Stomach (tissue), 8 donors: ENCODE measurements at regions not wholly inside any gene's neighbourhood (a gene's known extent, or its start where the extent isn't known, plus 50 kb on each side); places are given as distances from the start of the nearest gene placed in this dataset.

Source experiments
- DNase-seq, 2 donors: peaks; one replicate each; pipeline versions ENCODE4 v3.0.0 to v3.0.0-alpha.2; 2013 to 2019
- H3K27ac ChIP-seq, 5 donors: fragments of 200-600 bp in 4 of 5; sonication (generic) in 4 of 5; one replicate each; pipeline ENCODE4 v1.5.1; 2013 to 2019; ENCODE audit warnings: mild to moderate bottlenecking in 1 of 5, moderate library complexity in 1 of 5
- H3K27me3 ChIP-seq, 3 donors: fragments of 200-600 bp; sonication (generic); one replicate each; pipeline ENCODE4 v1.5.1; 2017 to 2019; ENCODE audit warnings: mixed run types in 1 of 3
- H3K36me3 ChIP-seq, 4 donors: fragments of 200-600 bp; sonication (generic); 1 replicate in 3 of 4; 2 replicates in 1 of 4; pipeline ENCODE4 v1.5.1; 2016 to 2019
- H3K4me1 ChIP-seq, 4 donors: fragments of 200-600 bp; sonication (generic); one replicate each; pipeline ENCODE4 v1.5.1; 2016 to 2019
- H3K4me3 ChIP-seq, 4 donors: fragments of 200-600 bp; sonication (generic) in 3 of 4; one replicate each; pipeline ENCODE4 v1.5.1; 2016 to 2019; ENCODE audit warnings: mild to moderate bottlenecking in 1 of 4
- H3K9me3 ChIP-seq, 4 donors: fragments of 200-600 bp; sonication (generic); one replicate each; pipeline ENCODE4 v1.5.1; 2016 to 2019
- EP300 ChIP-seq: sonication (generic); formaldehyde crosslinking; IDR thresholded peaks from one replicate; pipeline ENCODE4 v1.6.1; 2017; ENCODE audit warnings: antibody characterized with exemption
- POLR2A ChIP-seq, 4 donors: fragments of 450-650 bp; IDR thresholded peaks; one replicate each; pipeline ENCODE4 v1.6.1; 2016; ENCODE audit warnings: antibody characterized with exemption in 4 of 4, control low read depth in 2 of 4, mild to moderate bottlenecking in 1 of 4, moderate library complexity in 1 of 4
- POLR2AphosphoS5 ChIP-seq, 3 donors: sonication (generic); formaldehyde crosslinking; IDR thresholded peaks; one replicate each; pipeline ENCODE4 v1.6.1; 2016; ENCODE audit warnings: antibody characterized with exemption in 3 of 3
- WGBS, 5 donors: extraction: QIAGEN DNeasy Blood & Tissue Kit in 3 of 5; methylation state at CpG; one replicate each; pipeline versions ENCODE4 v1.1.5 to v1.1.7; 2013 to 2018; 5-methylcytosine and 5-hydroxymethylcytosine counted together
- intact Hi-C: fragments of 100-400 bp; cut with DNase I; formaldehyde crosslinking; loops from one replicate; pipeline ENCODE4 v1.15.1; 2023; ENCODE audit warnings: low total_unique reads
- TF ChIP-seq, protein P1 (sequence below), 7 experiments: fragments of 450-650 bp in 4 of 7; fragments of 200-600 bp in 3 of 7; sonication (generic) in 3 of 7; IDR thresholded peaks; one replicate each; pipeline ENCODE4 v1.5.1; 2016 to 2019; ENCODE audit warnings: antibody characterized with exemption in 7 of 7, control low read depth in 2 of 7, mild to moderate bottlenecking in 1 of 7
- donor health status: healthy with polysubstance abuse.
- donor health status: Bipolar disorder and iron deficiency.
- donor health status: healthy.

DNA sequence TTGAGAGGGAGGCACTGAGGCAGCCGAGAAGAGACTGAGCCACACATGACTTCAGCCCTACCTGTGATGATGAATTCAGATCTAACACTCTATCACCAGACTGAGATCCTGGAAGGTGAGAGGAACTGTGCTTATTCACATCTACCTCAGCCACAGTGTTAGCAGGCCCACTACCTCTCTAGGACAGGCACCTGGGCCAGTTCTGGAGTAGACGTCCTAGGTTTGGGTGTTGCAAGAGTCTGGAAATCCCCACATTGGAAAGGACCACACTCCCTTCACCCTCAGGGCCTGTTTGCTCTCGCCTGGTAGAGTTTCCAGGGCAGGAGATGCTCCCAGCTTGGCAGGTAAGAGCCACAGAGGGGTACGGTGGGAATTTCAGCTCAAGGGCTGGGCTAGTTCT lies 113.8 kb upstream of the CCL21 start:
- Histone ChIP-seq H3K4me3 (no peak overlapping the region), H3K36me3 (no peaks in the 10 kb centered on the region), H3K4me1 (no peaks in the 10 kb centered on the region), H3K27me3 (peaks cover 0 to 5% (median 4%) of the 10 kb centered on the region in 3 donors), H3K9me3 (peaks cover 0 to 6% (median 4%) of the 10 kb centered on the region in 4 donors), H3K27ac (no peak overlapping the region)
- 44 to 100% (median 69%) methylated on average over 1 to 4 of the region's 4 CpGs for WGBS, 5 donors
- no peak for DNase-seq
- intact Hi-C loops, result no loop called here
- TF ChIP-seq, protein P1, sequence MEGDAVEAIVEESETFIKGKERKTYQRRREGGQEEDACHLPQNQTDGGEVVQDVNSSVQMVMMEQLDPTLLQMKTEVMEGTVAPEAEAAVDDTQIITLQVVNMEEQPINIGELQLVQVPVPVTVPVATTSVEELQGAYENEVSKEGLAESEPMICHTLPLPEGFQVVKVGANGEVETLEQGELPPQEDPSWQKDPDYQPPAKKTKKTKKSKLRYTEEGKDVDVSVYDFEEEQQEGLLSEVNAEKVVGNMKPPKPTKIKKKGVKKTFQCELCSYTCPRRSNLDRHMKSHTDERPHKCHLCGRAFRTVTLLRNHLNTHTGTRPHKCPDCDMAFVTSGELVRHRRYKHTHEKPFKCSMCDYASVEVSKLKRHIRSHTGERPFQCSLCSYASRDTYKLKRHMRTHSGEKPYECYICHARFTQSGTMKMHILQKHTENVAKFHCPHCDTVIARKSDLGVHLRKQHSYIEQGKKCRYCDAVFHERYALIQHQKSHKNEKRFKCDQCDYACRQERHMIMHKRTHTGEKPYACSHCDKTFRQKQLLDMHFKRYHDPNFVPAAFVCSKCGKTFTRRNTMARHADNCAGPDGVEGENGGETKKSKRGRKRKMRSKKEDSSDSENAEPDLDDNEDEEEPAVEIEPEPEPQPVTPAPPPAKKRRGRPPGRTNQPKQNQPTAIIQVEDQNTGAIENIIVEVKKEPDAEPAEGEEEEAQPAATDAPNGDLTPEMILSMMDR (IDR thresholded peaks at IDR 0.05), result no peak
- TF ChIP-seq EP300 (no peak), POLR2AphosphoS5 (IDR thresholded peaks at IDR 0.05) (no peak), POLR2A (IDR thresholded peaks at IDR 0.05) (no peak)

DNA sequence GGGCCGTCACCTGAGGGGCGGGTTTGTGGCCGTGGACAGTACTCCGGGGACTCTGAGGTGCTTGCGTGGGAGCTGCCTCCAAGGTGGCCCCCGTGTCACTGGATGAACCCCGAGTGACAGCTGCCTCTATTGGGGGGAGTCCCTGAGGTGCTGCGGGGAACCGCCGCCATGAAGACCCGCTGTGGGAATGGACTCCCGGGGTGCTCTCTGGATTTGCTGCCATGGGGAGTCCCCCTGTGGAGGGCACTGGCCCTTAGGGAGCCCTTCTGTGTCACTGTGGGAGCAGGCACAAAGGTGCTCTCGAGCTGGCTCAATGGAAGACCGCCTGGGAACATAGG lies 100.2 kb upstream of the CCL21 start:
- Histone ChIP-seq H3K36me3 (no peaks in the 10 kb centered on the region), H3K27me3 (peaks cover 0 to 49% (median 28%) of the 10 kb centered on the region in 3 donors), H3K27ac (no peak overlapping the region), H3K4me1 (peaks cover 0 to 10% (median 4%) of the 10 kb centered on the region in 4 donors), H3K9me3 (peaks cover 0 to 13% (median 11%) of the 10 kb centered on the region in 4 donors), H3K4me3 (peak overlapping the region; percentile 18 to 35 (median 21))
- 61 to 80% (median 69%) methylated on average over 4 to 14 of the region's 14 CpGs for WGBS, 5 donors
- TF ChIP-seq POLR2AphosphoS5 (IDR thresholded peaks at IDR 0.05), result no peak
- TF ChIP-seq POLR2A (IDR thresholded peaks at IDR 0.05), result no peak
- TF ChIP-seq, protein P1 (IDR thresholded peaks at IDR 0.05), result no peak
- TF ChIP-seq EP300, result no peak
- no peak for DNase-seq
- intact Hi-C loops, result no loop called here

DNA sequence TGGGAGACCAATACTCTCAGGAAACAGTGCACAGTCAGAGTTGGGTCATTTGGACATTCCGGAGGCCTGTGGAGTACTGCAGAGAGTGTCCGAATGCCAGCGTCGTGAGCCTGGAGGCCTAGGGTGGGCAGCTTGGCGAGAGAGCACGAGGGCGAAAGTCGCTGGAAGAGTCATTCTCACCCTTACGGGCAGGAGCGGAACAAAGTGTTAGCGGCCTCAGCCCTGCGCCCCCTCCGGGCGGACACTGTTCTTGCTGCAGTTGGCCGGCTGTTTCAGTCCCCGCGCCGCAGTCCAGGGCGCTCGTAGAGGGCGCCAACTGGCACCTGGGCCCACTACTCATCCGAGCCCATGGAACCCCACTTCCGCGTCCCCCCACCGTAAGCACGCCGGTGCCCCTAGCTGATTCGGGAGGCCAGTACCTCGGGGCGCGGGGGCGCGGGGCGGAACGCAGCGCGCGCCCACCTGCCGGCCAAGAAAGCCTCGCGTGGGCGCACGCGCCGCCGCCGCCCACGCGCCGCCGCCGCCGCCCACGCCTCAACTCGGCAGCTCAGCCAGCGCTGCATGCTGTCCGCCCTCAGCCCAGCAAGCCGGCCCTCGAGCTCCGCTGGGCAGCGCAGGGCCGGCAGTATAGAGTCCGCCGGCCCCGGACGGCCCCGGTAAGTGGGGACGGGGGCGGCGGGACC lies 99.7 kb upstream of the CCL21 start:
- WGBS, 5 donors, result 3 to 13% (median 4%) methylated on average over 28 to 70 of the region's 70 CpGs
- H3K36me3 ChIP-seq, result no peaks in the 10 kb centered on the region
- H3K27me3 ChIP-seq, result peaks cover 0 to 46% (median 28%) of the 10 kb centered on the region in 3 donors
- TF ChIP-seq POLR2A (IDR thresholded peaks at IDR 0.05) (no peak), POLR2AphosphoS5 (IDR thresholded peaks at IDR 0.05) (no peak), EP300 (no peak)
- TF ChIP-seq, protein P1 (IDR thresholded peaks at IDR 0.05), result no peak
- DNase-seq, result peak in 1 of 2 donors; percentile 61
- peaks cover 0 to 18% (median 16%) of the 10 kb centered on the region in 4 donors for H3K9me3 ChIP-seq
- H3K4me1 ChIP-seq, result peaks cover 0 to 10% (median 4%) of the 10 kb centered on the region in 4 donors
- intact Hi-C loops, result no loop called here
- peak overlapping the region; percentile 18 to 35 (median 21) for H3K4me3 ChIP-seq
- no peak overlapping the region for H3K27ac ChIP-seq

DNA sequence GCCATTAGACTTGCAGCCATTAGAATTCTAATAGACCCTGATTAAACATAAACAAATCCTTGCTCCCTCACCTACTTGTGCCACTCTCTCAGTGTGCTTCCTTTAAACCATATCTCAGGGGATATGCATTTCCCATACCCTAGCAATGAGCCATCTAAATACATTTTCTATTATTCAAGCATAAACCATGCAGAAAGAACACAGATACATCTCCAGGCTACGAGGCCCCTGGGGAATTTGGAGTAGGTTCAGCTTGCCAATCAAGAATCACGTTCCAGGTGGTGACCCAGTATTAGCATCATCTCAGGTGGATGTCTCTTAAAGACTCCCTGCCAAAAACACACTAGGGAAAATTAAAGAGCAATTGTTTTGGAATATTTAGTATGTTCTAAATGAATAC lies 93.0 kb upstream of the CCL21 start:
- Histone ChIP-seq H3K27me3 (peaks cover 0 to 4% (median 0%) of the 10 kb centered on the region in 3 donors), H3K27ac (no peak overlapping the region), H3K4me3 (no peak overlapping the region), H3K4me1 (no peaks in the 10 kb centered on the region), H3K36me3 (no peaks in the 10 kb centered on the region), H3K9me3 (peaks cover 0 to 9% (median 9%) of the 10 kb centered on the region in 4 donors)
- TF ChIP-seq POLR2A (IDR thresholded peaks at IDR 0.05) (no peak), POLR2AphosphoS5 (IDR thresholded peaks at IDR 0.05) (no peak), EP300 (no peak)
- TF ChIP-seq, protein P1 (IDR thresholded peaks at IDR 0.05), result no peak
- no peak for DNase-seq
- 39 to 61% (median 54%) methylated on average over 2 of the region's 2 CpGs for WGBS, 5 donors
- intact Hi-C loops, result no loop called here
